Adrenal gland (tissue), 5 donors: ENCODE measurements at regions not wholly inside any gene's neighbourhood (a gene's known extent, or its start where the extent isn't known, plus 50 kb on each side); places are given as distances from the start of the nearest gene placed in this dataset.

Experiments
- CTCF ChIP-seq, 6 experiments: fragments of 450-650 bp in 4 of 6; fragments of 200-600 bp in 2 of 6; sonication (generic) in 1 of 6; IDR thresholded peaks; 1 replicate in 5 of 6; 2 replicates in 1 of 6; pipeline versions ENCODE4 v1.5.1 to v1.8.0; 2016 to 2021; ENCODE audit warnings: antibody characterized with exemption in 6 of 6, mild to moderate bottlenecking in 2 of 6, moderate library complexity in 1 of 6
- POLR2A ChIP-seq, 2 donors: fragments of 450-650 bp; IDR thresholded peaks; one replicate each; pipeline ENCODE4 v1.6.1; 2017; ENCODE audit warnings: antibody characterized with exemption in 2 of 2, mild to moderate bottlenecking in 2 of 2, moderate library complexity in 1 of 2
- donor health status: DM: no; HTN: no; CAD: no.

- no peak for TF ChIP-seq CTCF (IDR thresholded peaks at IDR 0.05)
- no peak for TF ChIP-seq POLR2A (IDR thresholded peaks at IDR 0.05)
Observed at GRCh38 chr3:61439122-61439458, 122.3 kb upstream of the PTPRG start.
